Stimulated activated naive CD8-positive, alpha-beta T cell treated with anti-CD3 and anti-CD28 coated beads, Interleukin-15, Interleukin-2, amounts not matched to agents 100 ng/mL and 50 ng/mL, for 24 hours (primary cell): ENCODE measurements at regions not wholly inside any gene's neighbourhood (a gene's known extent, or its start where the extent isn't known, plus 50 kb on each side); places are given as distances from the start of the nearest gene placed in this dataset.

Source experiments
- H3K27ac Mint-ChIP-seq: one replicate; pipeline ENCODE4 v1.8.0; 2021; ENCODE audit warnings: mild to moderate bottlenecking, mixed read lengths
- H3K27me3 Mint-ChIP-seq: one replicate; pipeline ENCODE4 v1.8.0; 2021; ENCODE audit warnings: mixed read lengths
- H3K36me3 Mint-ChIP-seq: one replicate; pipeline ENCODE4 v1.8.0; 2021; ENCODE audit warnings: low read depth, mixed read lengths
- H3K4me1 Mint-ChIP-seq: one replicate; pipeline ENCODE4 v1.8.0; 2021; ENCODE audit warnings: low read depth, mixed read lengths
- H3K4me3 Mint-ChIP-seq: one replicate; pipeline ENCODE4 v1.8.0; 2021; ENCODE audit warnings: mild to moderate bottlenecking, mixed read lengths
- H3K9me3 Mint-ChIP-seq: one replicate; pipeline ENCODE4 v1.8.0; 2021; ENCODE audit warnings: mixed read lengths

DNA sequence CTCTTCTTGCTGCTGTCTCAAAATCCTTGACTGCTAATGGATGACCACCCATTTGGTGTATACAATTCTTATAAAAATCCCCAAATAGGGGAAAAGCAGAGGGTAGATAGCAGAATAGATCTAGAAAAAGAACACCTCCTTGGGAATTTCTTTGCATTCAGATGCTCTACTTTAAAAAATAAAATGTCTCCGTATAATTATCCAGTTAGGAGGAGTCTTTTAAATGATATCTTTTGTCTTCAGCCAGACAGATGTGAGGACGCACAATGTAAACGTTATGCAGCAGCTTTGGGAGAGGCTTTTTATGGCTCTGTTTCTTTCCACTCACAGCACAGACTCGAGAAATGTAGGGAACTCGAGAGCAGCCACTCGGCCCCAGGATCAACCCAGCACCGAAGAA lies 300.2 kb downstream of the IRF8 start:
- no peak overlapping the region for H3K4me3 Mint-ChIP-seq
- no peaks in the 10 kb centered on the region for H3K9me3 Mint-ChIP-seq
- no peaks in the 10 kb centered on the region for H3K4me1 Mint-ChIP-seq
- no peak overlapping the region for H3K27ac Mint-ChIP-seq
- peaks cover 74% of the 10 kb centered on the region for H3K27me3 Mint-ChIP-seq
- H3K36me3 Mint-ChIP-seq = no peaks in the 10 kb centered on the region

GRCh38 chr16:86199871-86200695 lies 301.1 kb downstream of the IRF8 start:
- Mint-ChIP-seq H3K4me1 (no peaks in the 10 kb centered on the region), H3K4me3 (no peak overlapping the region), H3K27ac (no peak overlapping the region), H3K36me3 (no peaks in the 10 kb centered on the region), H3K9me3 (no peaks in the 10 kb centered on the region), H3K27me3 (peaks cover 67% of the 10 kb centered on the region)

DNA sequence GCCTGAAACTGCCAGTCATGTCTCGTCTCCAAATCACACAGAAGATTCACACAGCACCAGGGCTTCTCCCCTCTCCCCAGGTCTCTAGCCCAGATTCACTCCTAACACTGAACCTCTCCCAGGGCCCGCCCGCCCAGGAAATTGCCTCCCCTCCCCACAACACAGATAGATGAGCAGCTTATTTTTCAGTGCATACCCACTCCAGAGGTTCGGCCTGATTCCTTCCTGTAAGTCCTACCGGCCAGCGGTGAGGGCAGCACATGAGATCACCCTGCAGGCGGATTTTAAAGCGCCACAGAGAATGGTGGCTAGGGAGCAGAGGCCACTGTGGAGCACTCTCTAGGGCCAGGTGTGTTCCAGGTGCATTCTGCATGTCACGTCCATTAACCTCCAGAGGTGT lies 301.8 kb downstream of the IRF8 start:
- Mint-ChIP-seq H3K36me3 (no peaks in the 10 kb centered on the region), H3K27ac (no peak overlapping the region), H3K4me1 (no peaks in the 10 kb centered on the region), H3K9me3 (no peaks in the 10 kb centered on the region), H3K27me3 (peaks cover 60% of the 10 kb centered on the region), H3K4me3 (no peak overlapping the region)

DNA sequence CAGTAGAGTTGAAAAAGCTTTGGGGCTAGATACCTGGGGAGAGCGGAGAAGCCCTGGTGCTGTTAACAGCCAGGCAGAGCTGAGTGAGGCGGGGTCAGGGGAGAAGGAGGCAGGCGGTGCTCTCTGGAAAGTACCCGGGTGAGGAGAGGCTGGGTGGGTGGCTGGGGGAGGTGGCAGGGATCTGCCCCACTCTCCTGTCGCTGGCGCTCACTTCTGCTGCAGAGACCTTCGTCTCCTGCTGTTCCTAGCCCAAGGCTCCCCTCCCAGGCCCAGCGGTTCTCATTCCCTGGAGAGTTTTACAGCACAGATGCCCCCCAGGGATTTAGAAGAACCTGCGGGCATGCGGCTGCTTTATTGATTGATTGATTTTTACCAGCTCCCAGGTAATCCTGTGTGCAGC lies 302.8 kb downstream of the IRF8 start:
- H3K4me3 Mint-ChIP-seq = no peak overlapping the region
- H3K4me1 Mint-ChIP-seq = no peaks in the 10 kb centered on the region
- no peaks in the 10 kb centered on the region for H3K9me3 Mint-ChIP-seq
- H3K36me3 Mint-ChIP-seq = no peaks in the 10 kb centered on the region
- peaks cover 52% of the 10 kb centered on the region for H3K27me3 Mint-ChIP-seq
- H3K27ac Mint-ChIP-seq = no peak overlapping the region

DNA sequence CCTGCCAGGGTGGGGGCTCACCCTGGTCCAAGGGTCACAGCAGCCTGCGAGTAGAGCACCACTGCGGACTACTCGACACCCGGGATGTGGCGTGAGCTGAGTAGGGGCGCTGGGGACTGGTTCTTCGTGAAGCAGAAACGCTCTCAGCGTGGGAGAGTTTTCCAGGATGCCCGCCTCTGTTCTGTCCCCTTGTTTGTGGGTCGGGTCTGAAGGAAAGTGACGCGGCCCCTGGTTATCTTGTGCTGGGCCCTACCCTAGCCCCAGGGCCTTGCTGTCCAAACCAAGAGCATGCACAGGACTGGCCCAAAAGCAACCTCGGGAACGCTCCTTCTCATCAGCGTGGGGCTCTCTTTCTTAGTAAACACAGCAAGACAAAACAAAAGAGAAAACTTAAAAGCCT lies 303.3 kb downstream of the IRF8 start:
- H3K4me1 Mint-ChIP-seq = no peaks in the 10 kb centered on the region
- H3K4me3 Mint-ChIP-seq = no peak overlapping the region
- H3K27me3 Mint-ChIP-seq = peaks cover 47% of the 10 kb centered on the region
- no peaks in the 10 kb centered on the region for H3K9me3 Mint-ChIP-seq
- no peak overlapping the region for H3K27ac Mint-ChIP-seq
- no peaks in the 10 kb centered on the region for H3K36me3 Mint-ChIP-seq

DNA sequence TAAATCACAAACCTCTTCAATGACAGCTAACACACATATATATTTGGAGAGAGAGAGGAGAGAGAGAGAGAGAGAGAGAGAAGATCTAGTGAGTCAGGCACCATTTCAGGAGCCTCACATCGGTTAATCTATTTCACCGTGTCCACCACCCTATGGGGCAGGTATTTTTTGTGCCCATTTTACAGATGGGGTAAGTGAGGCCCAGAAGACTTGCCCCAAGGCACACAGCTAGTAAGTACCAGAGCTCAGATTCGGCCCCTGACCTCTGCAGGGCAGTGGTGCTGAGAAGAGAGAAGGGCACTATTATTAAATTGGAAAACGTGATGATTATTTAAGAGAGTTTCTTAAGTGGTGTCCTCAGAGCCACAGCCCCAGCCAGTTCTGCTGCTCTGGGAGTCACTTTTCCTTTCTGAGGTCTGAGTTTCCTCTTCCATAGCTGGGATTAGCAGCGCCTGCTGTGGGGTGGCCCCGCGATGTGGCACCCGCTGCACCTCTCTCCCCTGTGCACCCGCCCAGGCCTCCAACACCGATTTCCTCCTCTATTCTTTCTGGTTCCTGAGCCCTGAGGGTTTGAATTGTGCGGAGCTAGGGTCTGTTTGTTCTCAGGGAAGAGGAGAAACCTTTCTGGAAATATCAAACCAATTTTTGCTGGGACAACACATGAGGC lies 303.9 kb downstream of the IRF8 start:
- Mint-ChIP-seq H3K4me3 (no peak overlapping the region), H3K4me1 (no peaks in the 10 kb centered on the region), H3K27me3 (peaks cover 41% of the 10 kb centered on the region), H3K36me3 (no peaks in the 10 kb centered on the region), H3K9me3 (no peaks in the 10 kb centered on the region), H3K27ac (no peak overlapping the region)

DNA sequence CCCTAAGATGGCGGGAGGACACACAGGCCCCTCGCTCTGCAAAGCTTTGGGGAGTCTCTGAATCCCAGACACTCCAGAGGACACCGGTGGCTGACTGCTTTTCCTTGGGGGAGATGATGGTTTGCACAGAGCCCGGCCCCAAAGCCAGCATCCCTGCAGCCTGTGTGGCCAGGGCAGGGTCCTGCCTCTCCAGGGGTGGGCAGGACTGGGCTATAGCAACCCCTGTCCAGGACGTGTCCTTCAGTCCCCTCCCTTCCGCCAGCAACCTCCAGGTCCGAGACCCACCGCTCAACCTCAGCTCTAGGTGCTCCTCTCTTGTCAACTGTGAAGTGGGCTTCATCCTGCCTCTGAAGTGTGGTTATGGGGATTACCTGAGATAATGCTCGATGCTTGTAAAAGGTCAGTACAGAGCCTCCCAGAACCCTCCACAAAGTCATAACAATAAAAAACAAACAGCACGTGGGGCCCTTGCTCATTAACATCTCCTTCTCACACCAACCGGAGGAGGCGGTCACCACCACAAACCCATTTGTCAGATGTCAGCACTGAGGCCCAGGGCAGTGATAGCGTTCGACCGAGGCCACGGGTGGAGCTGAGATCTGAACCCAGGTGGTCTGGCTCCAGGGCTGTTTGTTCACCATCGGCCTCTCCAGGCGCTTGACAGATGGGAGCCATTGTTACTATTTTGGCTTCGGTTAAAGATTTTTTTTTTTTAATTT lies 304.8 kb downstream of the IRF8 start:
- no peak overlapping the region for H3K27ac Mint-ChIP-seq
- H3K9me3 Mint-ChIP-seq = no peaks in the 10 kb centered on the region
- H3K27me3 Mint-ChIP-seq = peaks cover 32% of the 10 kb centered on the region

GRCh38 chr16:86205521-86206245 lies 304.6 kb upstream of the FOXF1 start:
- peaks cover 13% of the 10 kb centered on the region for H3K27me3 Mint-ChIP-seq
- H3K27ac Mint-ChIP-seq = no peak overlapping the region
- H3K4me1 Mint-ChIP-seq = no peaks in the 10 kb centered on the region
- H3K4me3 Mint-ChIP-seq = no peak overlapping the region
- H3K9me3 Mint-ChIP-seq = no peaks in the 10 kb centered on the region
- H3K36me3 Mint-ChIP-seq = no peaks in the 10 kb centered on the region

More for the DNA sequence above, 304.8 kb downstream of the IRF8 start:
- Mint-ChIP-seq H3K4me3 (no peak overlapping the region), H3K4me1 (no peaks in the 10 kb centered on the region), H3K36me3 (no peaks in the 10 kb centered on the region)

DNA sequence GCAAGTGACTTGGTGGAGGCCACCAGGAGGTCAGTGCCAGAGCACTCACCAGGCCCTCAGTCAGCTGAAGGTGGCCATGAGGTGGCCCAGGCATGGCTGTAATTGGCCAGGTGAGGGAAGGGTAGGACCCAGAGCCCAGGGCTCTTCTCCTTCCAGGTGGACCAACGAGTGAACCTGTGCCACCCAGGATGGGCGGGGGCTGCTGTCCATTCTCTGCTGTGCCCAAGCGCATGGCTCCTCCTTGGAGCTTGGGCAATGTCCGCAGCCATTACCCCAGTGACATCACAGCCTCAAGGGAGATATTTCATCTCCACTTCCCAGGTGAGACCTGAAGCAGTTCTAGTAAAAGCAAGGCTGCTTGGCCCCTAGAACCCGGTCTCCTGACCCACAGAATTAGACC lies 303.0 kb upstream of the FOXF1 start:
- Mint-ChIP-seq H3K36me3 (no peaks in the 10 kb centered on the region), H3K27ac (no peak overlapping the region), H3K9me3 (peaks cover 5% of the 10 kb centered on the region), H3K4me3 (no peak overlapping the region), H3K4me1 (peaks cover under 1% of the 10 kb centered on the region), H3K27me3 (peaks cover 4% of the 10 kb centered on the region)

DNA sequence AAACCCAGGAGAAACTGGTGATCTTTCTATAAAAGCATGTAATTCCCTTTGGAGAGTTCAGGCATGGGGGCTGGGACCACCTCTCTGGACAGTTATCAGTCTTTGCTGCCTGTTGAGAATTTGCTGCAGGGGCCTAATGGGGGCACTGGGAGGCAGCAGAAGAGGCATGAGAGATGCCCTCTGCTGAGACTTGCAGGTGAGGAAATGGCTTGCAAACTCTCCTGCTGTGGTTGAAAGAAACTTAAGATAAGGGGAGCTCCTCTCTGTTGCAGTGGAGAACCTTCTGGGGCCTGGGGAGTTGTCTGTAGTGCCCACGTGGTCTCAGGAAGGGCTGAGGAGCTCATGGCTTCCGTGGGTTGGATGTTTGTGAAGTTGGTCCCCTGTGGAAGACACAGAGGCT lies 301.1 kb upstream of the FOXF1 start:
- no peak overlapping the region for H3K4me3 Mint-ChIP-seq
- no peaks in the 10 kb centered on the region for H3K36me3 Mint-ChIP-seq
- peaks cover 12% of the 10 kb centered on the region for H3K9me3 Mint-ChIP-seq
- peaks cover 6% of the 10 kb centered on the region for H3K4me1 Mint-ChIP-seq
- H3K27me3 Mint-ChIP-seq = no peaks in the 10 kb centered on the region
- H3K27ac Mint-ChIP-seq = no peak overlapping the region

GRCh38 chr16:86210403-86211193 lies 299.7 kb upstream of the FOXF1 start:
- Mint-ChIP-seq H3K27ac (no peak overlapping the region), H3K27me3 (no peaks in the 10 kb centered on the region), H3K4me3 (no peak overlapping the region), H3K9me3 (peaks cover 12% of the 10 kb centered on the region), H3K36me3 (no peaks in the 10 kb centered on the region), H3K4me1 (peaks cover 6% of the 10 kb centered on the region)

DNA sequence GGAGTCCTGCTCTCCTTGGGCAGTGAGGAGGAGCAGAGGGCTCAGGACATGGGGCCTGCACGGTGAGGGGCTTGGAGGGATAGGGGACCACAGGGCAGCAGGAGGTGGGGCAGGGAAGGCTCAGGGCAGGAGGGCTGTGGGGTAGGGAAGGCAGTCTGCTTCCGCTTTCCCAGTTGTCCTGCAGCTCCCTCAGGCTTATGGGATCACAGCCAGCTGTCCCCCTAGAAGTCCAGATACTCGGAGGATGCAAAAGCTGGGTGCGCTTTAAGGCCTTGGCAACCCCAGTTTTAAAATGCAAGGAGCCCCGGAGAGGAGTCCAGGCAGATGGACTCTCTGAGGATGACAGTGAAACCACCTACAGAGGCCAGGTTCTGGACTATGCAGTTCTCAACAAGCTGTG lies 299.1 kb upstream of the FOXF1 start:
- Mint-ChIP-seq H3K9me3 (peaks cover 12% of the 10 kb centered on the region), H3K4me1 (peaks cover 6% of the 10 kb centered on the region), H3K27me3 (no peaks in the 10 kb centered on the region), H3K27ac (no peak overlapping the region), H3K4me3 (no peak overlapping the region), H3K36me3 (no peaks in the 10 kb centered on the region)

- Mint-ChIP-seq H3K4me1 (peaks cover 6% of the 10 kb centered on the region), H3K9me3 (peaks cover 12% of the 10 kb centered on the region), H3K4me3 (no peak overlapping the region), H3K27me3 (no peaks in the 10 kb centered on the region), H3K27ac (no peak overlapping the region), H3K36me3 (no peaks in the 10 kb centered on the region)
Measured at GRCh38 chr16:86211800-86212199, 298.5 kb upstream of the FOXF1 start.

DNA sequence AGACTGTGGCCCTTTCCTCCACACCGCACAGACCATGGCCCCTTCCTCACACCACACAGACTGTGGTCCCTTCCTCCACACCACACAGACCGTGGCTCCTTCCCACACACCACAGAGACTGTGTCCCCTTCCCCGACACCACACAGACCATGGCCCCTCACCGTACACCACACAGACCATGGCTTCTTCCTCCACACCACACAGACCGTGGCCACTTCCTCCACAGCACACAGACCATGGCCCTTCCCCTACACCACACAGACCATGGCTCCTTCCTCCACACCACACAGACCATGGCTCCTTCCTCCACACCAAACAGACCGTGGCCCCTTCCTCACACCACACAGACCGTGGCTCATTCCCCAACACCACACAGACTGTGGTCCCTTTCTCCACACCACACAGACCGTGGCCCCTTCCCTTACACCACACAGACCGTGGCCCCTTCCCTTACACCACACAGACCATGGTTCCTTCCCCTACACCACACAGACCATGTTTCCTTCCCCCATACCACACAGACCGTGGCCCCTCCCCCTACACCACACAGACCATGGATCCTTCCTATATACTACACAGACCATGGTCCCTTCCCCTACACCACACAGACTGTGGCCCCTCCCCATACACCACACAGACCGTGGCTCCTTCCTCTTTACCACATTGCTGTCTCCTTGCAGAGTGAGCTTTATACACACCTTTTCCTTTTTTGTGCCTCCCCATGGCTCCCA lies 297.5 kb upstream of the FOXF1 start:
- H3K4me3 Mint-ChIP-seq = no peak overlapping the region
- H3K27ac Mint-ChIP-seq = no peak overlapping the region
- H3K36me3 Mint-ChIP-seq = no peaks in the 10 kb centered on the region
- H3K27me3 Mint-ChIP-seq = peaks cover 3% of the 10 kb centered on the region
- peaks cover 12% of the 10 kb centered on the region for H3K9me3 Mint-ChIP-seq
- H3K4me1 Mint-ChIP-seq = peaks cover 6% of the 10 kb centered on the region
